Stimulated activated naive CD8-positive, alpha-beta T cell treated with anti-CD3 and anti-CD28 coated beads, Interleukin-15, amount 100 ng/mL, for 72 hours (primary cell): ENCODE measurements at regions not wholly inside any gene's neighbourhood (a gene's known extent, or its start where the extent isn't known, plus 50 kb on each side); places are given as distances from the start of the nearest gene placed in this dataset.

Experiments
- ATAC-seq: fragments of 150-1000 bp; cut with Tn5 transposase; 2 replicates; pipeline ENCODE4 v1.10.0; 2021; ENCODE audit warnings: mild to moderate bottlenecking, moderate library complexity
- DNase-seq, 2 donors: peaks; one replicate each; pipeline ENCODE4 v3.0.0; 2021 to 2022
- H3K27ac Mint-ChIP-seq, 2 donors: one replicate each; pipeline ENCODE4 v1.8.0; 2022; ENCODE audit warnings: mild to moderate bottlenecking in 2 of 2, mixed read lengths in 2 of 2, moderate library complexity in 2 of 2
- H3K27me3 Mint-ChIP-seq: one replicate; pipeline ENCODE4 v1.8.0; 2022; ENCODE audit warnings: mixed read lengths
- H3K4me1 Mint-ChIP-seq: one replicate; pipeline ENCODE4 v1.8.0; 2022; ENCODE audit warnings: mild to moderate bottlenecking, mixed read lengths
- H3K4me3 Mint-ChIP-seq, 2 donors: one replicate each; pipeline ENCODE4 v1.8.0; 2022; ENCODE audit warnings: mild to moderate bottlenecking in 2 of 2, mixed read lengths in 2 of 2, moderate library complexity in 1 of 2
- H3K9me3 Mint-ChIP-seq, 2 donors: one replicate each; pipeline ENCODE4 v1.8.0; 2022; ENCODE audit warnings: mixed read lengths in 2 of 2

DNA sequence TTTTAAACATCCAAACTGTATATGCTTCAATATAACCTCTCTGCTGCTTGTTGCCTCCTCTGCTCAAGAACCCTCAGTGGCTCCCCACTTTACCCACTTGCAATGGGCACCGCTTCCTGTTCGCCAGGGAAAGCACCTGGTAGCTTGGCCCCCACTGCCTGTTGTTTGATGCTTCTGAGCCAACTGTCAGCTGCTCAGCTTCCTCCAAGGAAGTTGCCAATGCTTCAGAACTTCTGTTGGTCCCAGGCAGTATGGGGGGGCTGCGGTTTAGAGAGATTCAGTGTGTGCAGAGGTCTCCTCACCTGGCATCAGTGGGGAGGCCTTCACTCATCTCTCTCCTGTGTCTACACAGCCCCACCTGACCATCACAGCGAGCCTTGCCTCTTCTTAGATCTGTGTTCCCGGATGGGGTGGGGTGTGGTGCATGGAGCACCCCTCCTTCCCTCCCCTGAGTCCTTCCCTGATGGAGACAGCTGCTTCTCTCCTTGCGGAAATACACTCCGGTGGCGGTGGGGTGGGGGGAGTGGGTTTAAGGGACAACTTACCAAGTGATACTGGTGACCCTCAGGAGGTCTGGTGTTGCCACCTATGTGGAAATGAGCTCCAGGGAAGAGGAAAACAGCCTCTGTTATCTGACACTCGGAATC lies 308.1 kb downstream of the CDH26 start:
- DNase-seq (peak in 1 of 2 donors; percentile 15), ATAC-seq (peak; percentile 48)
- Mint-ChIP-seq H3K4me1 (peaks cover 24% of the 10 kb centered on the region), H3K27ac (peak overlapping the region in 1 of 2 donors; percentile 85), H3K4me3 (no peak overlapping the region), H3K9me3 (no peaks in the 10 kb centered on the region), H3K27me3 (no peaks in the 10 kb centered on the region)

DNA sequence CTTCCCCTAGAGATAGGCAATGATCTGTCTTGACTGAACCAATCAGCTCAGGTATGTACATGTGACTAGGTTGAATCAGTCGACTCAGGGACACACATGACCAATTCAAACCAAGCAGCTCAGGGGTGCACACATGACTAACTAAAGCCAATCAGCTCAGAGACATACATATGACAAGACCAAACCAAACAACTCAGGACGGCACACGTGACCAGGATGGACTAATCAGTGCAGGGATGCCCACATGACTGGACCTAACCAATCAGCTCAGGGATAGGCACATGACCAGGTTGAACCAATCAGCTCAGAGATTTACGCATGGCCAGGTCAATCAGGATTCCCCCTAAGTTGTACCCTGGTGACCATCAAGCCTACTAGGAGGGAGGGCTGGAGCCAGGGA lies 310.3 kb downstream of the CDH26 start:
- no peak overlapping the region for H3K27ac Mint-ChIP-seq
- no peaks in the 10 kb centered on the region for H3K27me3 Mint-ChIP-seq
- H3K9me3 Mint-ChIP-seq: no peaks in the 10 kb centered on the region
- no peak overlapping the region for H3K4me3 Mint-ChIP-seq
- H3K4me1 Mint-ChIP-seq: peaks cover 25% of the 10 kb centered on the region
- DNase-seq: no peak
- ATAC-seq: peak; percentile 48

DNA sequence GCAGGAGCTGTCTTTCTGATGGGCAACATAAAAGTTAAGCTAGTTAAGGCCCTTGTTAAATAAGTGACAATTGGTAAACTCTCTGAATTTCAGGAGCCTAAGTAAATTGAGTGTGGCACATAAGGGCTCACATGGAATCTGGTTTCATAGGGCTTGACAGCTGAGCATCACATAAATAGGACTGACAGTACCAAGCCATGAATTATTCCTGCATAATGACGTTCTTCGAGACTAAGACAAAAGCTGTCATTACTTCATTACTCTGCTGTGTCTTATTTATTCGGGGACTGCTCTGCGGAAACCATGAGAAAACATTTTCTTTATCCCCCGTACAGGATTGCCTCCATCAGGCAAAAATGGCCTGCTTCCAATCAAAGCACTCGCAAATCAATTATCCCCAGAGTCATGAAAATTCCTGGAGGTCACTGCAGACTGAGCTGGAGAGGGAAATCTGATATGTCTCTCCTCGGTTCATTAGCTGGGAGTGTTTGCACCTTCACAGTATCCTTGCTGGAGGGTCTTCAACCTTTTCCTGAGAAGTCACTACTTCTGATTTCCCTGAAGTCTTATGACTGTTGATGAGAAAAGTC lies 311.4 kb downstream of the CDH26 start:
- no peak overlapping the region for H3K27ac Mint-ChIP-seq
- DNase-seq (no peak), ATAC-seq (no peak)
- no peak overlapping the region for H3K4me3 Mint-ChIP-seq
- no peaks in the 10 kb centered on the region for H3K9me3 Mint-ChIP-seq
- H3K4me1 Mint-ChIP-seq: peaks cover 30% of the 10 kb centered on the region
- no peaks in the 10 kb centered on the region for H3K27me3 Mint-ChIP-seq

DNA sequence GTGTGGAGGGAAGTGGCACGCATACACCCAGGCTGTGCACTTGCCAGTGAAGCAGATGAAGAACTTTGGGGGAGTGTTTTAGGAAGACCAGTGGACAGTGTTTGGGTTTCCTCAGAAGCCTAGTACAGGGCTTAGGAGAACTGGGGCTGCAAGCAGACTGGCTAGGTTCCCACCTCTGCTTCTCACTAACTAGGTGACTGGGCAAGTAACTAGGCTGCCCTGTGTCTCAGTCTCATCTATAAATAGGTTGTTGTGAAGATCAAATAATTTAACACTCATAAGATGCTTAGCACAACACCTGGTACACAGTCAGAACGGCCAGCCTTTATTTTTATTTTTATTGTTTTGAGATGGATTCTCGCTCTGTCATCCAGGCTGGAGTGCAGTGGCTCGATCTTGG lies 312.1 kb downstream of the CDH26 start:
- Mint-ChIP-seq H3K4me3 (no peak overlapping the region), H3K27ac (no peak overlapping the region), H3K27me3 (no peaks in the 10 kb centered on the region), H3K4me1 (peaks cover 24% of the 10 kb centered on the region), H3K9me3 (no peaks in the 10 kb centered on the region)
- ATAC-seq (no peak), DNase-seq (no peak)

DNA sequence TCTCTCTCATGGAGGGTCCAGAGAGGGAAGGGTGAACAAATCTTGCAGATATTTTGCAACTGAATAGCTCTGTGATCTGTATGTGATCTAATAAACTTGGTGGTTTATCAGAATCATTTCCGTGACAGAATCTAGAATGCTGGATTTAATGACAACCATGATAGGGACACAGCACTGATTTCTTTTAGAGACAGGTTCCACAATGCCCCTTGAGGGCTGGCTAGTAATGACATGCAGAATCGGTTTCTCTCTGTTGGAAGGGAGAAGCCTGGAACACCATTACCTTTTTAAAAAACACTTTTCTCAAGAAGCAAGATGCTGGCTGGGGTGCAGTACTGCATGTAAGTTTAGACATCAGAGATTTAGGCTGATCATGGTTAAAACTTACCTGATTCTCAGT lies 313.4 kb downstream of the CDH26 start:
- H3K27me3 Mint-ChIP-seq: no peaks in the 10 kb centered on the region
- peaks cover 11% of the 10 kb centered on the region for H3K4me1 Mint-ChIP-seq
- H3K27ac Mint-ChIP-seq: no peak overlapping the region
- ATAC-seq (no peak), DNase-seq (no peak)
- H3K4me3 Mint-ChIP-seq: no peak overlapping the region
- H3K9me3 Mint-ChIP-seq: no peaks in the 10 kb centered on the region

DNA sequence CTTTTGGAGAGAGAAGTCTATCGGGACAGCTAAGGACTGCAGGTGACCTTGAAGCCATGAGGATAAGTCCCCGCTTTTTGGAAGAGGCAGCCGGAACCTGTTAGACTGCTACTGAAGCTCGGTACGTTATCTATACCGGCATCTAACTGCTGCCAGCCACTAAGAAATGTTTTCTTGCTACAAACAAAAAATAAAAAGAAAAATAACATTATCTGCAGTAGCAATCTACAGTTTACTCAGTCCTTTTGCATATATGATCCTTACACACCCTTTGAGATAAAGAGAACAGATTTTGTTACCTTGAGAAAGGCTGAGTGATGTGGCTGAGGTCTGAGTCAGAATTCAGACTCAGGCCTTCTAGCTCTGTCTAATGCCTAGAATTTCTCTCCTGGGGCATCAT lies 314.6 kb downstream of the CDH26 start:
- no peak for DNase-seq
- Mint-ChIP-seq H3K4me3 (no peak overlapping the region), H3K27me3 (no peaks in the 10 kb centered on the region), H3K9me3 (no peaks in the 10 kb centered on the region), H3K4me1 (peaks cover 5% of the 10 kb centered on the region), H3K27ac (no peak overlapping the region)
- no peak for ATAC-seq

DNA sequence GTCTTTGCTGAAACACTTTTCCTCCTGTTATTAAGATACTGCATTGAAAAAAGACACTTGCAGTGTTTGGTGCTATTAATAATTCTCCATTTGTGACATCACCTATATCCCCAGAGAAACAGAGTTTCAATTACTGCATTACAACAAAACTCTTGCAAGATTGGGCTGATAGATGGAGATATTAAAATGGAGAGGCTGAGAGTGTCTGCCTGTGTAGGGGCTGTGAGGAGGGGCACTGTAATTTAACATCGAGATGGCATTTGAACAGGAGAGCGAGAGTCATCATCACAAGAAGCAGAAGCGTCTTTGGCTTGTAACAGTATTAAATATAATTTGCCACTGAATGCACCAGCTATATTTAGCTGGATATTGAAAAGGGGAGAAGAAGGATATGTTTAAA lies 316.5 kb downstream of the CDH26 start:
- Mint-ChIP-seq H3K27me3 (no peaks in the 10 kb centered on the region), H3K4me1 (peaks cover 5% of the 10 kb centered on the region), H3K27ac (no peak overlapping the region), H3K9me3 (no peaks in the 10 kb centered on the region), H3K4me3 (no peak overlapping the region)
- DNase-seq (no peak), ATAC-seq (no peak)

DNA sequence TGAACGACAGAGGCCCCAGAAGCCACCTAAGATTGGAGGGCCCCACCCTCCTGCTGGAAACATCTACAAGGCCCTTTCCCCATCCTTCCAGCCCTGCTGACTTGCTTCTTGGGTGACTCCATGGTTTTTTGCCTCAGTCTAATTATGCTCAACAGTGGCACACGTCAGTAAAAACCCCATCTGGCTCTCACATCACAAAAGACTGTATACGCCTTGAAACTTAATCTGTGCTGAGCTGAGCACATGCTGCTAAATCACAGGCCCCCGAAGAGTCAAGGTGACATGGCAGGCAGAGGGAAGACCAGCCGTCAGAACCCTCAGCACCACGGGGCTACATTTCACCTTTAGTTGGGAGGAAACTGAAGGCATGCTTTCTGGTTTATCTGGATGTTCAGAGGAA lies 323.1 kb downstream of the CDH26 start:
- DNase-seq: no peak
- no peak for ATAC-seq
- Mint-ChIP-seq H3K4me1 (no peaks in the 10 kb centered on the region), H3K27ac (no peak overlapping the region), H3K9me3 (peaks cover 6 to 8% of the 10 kb centered on the region in 2 donors), H3K4me3 (no peak overlapping the region), H3K27me3 (no peaks in the 10 kb centered on the region)

DNA sequence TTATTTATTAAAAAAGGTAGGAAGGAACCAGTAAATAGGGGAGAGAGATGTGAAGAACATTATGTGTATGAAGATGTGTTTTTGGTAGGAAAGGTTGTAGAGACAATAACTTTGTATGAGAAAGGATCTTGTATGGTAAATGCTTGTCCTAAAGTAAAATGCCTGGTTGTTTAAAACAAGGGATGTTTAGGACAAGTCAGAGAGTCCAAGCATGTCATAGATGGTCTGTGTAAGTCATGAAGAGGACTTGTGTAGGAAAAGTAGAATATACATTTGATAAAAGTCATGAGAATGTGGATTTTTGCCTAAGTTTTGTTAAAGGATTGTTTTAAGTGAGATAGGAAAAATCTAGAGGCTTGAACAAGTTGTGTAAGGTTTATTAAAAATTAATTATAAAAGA lies 325.1 kb downstream of the CDH26 start:
- ATAC-seq (no peak), DNase-seq (no peak)
- H3K9me3 Mint-ChIP-seq: peaks cover 6 to 15% of the 10 kb centered on the region in 2 donors
- H3K4me3 Mint-ChIP-seq: no peak overlapping the region
- no peak overlapping the region for H3K27ac Mint-ChIP-seq
- H3K27me3 Mint-ChIP-seq: no peaks in the 10 kb centered on the region
- H3K4me1 Mint-ChIP-seq: no peaks in the 10 kb centered on the region

DNA sequence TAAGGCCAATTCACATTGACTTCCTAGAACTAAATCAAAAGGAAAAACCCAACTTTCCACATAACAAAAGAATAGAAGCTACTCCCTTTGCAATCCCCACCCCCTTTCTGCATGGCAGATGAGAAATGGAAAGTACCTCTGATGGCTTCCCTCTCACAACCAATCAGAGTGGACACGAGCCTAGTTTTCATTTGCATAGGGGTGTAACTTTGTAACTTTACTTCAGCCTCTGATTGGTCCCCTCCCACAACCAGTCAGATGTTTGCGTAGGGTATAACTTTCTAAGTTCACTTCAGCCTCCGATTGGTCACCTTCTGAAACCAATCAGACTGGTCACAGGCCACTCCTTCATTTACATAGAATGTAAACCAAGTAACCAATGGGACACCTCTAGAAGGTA lies 328.5 kb downstream of the CDH26 start:
- peaks cover 17 to 29% of the 10 kb centered on the region in 2 donors for H3K9me3 Mint-ChIP-seq
- H3K27ac Mint-ChIP-seq: no peak overlapping the region
- ATAC-seq (no peak), DNase-seq (no peak)
- no peaks in the 10 kb centered on the region for H3K27me3 Mint-ChIP-seq
- H3K4me1 Mint-ChIP-seq: no peaks in the 10 kb centered on the region
- no peak overlapping the region for H3K4me3 Mint-ChIP-seq

DNA sequence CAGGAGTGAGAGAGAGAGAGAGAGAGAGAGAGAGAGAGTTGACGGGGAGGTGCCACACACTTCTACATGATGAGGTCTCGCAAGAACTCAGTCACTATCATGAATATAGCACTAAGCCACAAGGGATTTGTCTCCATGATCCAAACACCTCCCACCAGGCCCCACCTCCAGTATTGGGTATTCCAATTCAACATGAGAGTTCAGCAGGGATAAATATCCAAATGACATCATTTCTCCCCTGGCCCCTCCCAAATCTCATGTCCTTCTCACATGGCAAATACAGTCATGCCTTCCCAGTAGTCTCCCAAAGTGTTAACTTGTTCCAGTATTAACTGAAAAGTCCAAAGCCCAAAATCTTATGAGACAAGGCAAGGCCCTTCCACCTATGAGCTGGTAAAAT lies 330.7 kb downstream of the CDH26 start:
- no peak overlapping the region for H3K4me3 Mint-ChIP-seq
- no peaks in the 10 kb centered on the region for H3K27me3 Mint-ChIP-seq
- peak overlapping the region in 1 of 2 donors; percentile 45 for H3K27ac Mint-ChIP-seq
- H3K9me3 Mint-ChIP-seq: peaks cover 16 to 28% of the 10 kb centered on the region in 2 donors
- no peaks in the 10 kb centered on the region for H3K4me1 Mint-ChIP-seq
- ATAC-seq (no peak), DNase-seq (no peak)

DNA sequence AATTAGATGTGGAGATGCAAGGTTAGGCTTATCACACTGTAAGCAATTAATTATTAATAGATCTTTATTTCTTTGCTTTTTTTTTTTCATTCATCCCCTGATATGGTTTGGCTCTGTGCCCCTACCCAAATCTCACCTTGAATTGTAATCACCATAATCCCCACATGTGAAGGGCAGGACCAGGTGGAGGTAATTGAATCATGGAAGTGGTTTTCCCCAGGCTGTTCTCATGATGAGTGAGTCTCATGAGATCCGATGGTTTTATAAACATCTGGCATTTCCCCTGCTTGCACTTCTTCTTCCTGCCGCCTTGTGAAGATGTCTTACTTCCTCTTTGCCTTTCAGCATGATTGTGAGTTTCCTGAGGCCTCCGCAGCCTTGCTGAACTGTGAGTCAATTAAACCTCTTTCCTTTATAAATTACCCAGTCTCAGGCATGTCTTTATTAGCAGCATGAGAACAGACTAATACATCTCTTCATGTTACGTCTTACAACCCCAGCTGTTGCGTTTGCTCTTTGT lies 333.8 kb downstream of the CDH26 start:
- H3K4me1 Mint-ChIP-seq: peaks cover 9% of the 10 kb centered on the region
- DNase-seq (no peak), ATAC-seq (no peak)
- H3K27ac Mint-ChIP-seq: no peak overlapping the region
- peaks cover 16 to 25% of the 10 kb centered on the region in 2 donors for H3K9me3 Mint-ChIP-seq
- H3K27me3 Mint-ChIP-seq: no peaks in the 10 kb centered on the region
- H3K4me3 Mint-ChIP-seq: no peak overlapping the region

DNA sequence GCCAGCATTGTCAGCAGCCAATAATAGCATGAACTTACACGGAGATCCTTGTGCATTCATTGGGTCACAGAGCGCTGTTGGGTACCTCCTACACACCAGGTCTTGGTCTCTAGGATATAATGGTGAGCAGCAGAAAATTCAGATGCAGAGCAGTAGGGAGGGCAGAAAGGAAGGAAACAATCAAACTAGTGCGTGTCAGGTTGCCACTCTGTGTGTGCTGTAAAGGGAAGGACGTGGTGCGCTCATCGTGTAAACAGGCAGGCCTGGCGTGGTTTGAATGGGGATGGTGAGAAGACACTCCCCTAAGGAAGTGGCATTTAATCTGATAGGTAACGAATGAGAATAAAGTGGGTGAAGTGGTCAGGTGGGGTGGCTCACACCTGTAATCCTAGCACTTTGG lies 336.4 kb downstream of the CDH26 start:
- H3K4me3 Mint-ChIP-seq: no peak overlapping the region
- no peak for ATAC-seq
- H3K4me1 Mint-ChIP-seq: peaks cover 9% of the 10 kb centered on the region
- H3K27ac Mint-ChIP-seq: no peak overlapping the region
- DNase-seq: no peak
- H3K27me3 Mint-ChIP-seq: no peaks in the 10 kb centered on the region
- peaks cover 16 to 21% of the 10 kb centered on the region in 2 donors for H3K9me3 Mint-ChIP-seq

DNA sequence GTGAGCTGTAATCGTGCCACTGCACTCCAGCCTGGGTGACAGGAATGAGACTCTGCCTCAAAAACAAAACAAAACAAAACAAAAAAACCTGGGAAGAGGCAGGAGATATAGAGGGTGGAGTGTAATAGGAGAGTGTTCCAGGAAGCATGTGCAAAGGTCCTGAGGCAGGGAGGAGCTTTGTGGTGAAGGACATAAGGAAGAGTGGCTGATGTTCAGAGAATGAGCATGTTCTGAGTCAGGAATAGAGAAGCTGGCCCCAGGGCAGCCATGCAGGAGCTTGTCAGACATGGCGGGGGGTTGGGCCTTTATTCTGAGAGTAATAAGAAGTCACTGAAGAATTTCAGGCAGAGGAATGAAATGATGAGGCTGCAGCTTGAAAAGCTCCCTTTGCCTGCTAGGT lies 337.0 kb downstream of the CDH26 start:
- H3K27me3 Mint-ChIP-seq: no peaks in the 10 kb centered on the region
- H3K9me3 Mint-ChIP-seq: peaks cover 16 to 21% of the 10 kb centered on the region in 2 donors
- peaks cover 9% of the 10 kb centered on the region for H3K4me1 Mint-ChIP-seq

DNA sequence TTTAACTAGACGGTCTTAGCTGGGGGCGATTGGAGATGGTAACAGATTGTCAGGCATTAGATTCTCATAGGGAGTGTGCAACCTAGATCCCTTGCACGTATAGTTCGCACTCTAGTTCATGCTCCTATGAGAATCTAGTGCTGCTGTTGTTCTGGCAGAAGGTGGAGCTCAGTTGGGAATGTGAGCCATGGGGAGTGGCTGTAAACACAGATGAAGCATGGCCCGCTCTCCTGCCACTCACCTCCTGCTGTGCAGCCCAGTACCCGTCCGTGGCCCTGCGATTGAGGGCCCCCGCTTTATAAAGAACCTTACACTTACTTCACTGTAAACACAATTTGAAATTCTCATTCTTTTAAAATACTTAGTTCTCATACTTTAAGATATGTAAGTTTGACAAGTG lies 339.4 kb downstream of the CDH26 start:
- Mint-ChIP-seq H3K4me3 (no peak overlapping the region), H3K27me3 (no peaks in the 10 kb centered on the region), H3K4me1 (peaks cover 9% of the 10 kb centered on the region), H3K9me3 (no peaks in the 10 kb centered on the region), H3K27ac (no peak overlapping the region)
- DNase-seq (no peak), ATAC-seq (no peak)

More for the DNA sequence above, 337.0 kb downstream of the CDH26 start:
- ATAC-seq (no peak), DNase-seq (no peak)
- H3K4me3 Mint-ChIP-seq: no peak overlapping the region
- peak overlapping the region in 1 of 2 donors; percentile 76 for H3K27ac Mint-ChIP-seq

DNA sequence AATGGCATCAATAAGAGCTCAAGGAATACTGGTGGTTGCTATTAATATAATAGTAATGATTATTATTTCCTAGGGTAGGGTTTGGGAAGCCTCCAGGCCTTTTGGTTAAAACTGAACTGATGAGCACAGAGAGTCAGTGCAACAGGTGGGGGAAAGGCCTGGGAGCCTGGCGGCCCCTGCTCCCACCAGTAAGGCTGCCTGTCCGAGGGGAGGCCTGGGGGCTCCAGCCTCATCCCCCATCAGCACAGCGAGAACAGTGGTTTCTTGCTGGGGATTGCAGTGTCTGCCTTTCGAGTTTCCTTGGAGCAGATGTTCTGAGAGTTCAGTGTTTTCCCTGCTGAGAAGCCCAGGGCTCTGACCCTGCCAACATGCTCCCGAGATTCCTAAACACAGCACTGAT lies 340.4 kb downstream of the CDH26 start:
- H3K4me3 Mint-ChIP-seq: no peak overlapping the region
- ATAC-seq (no peak), DNase-seq (no peak)
- no peaks in the 10 kb centered on the region for H3K27me3 Mint-ChIP-seq
- no peak overlapping the region for H3K27ac Mint-ChIP-seq
- H3K4me1 Mint-ChIP-seq: peaks cover 9% of the 10 kb centered on the region
- H3K9me3 Mint-ChIP-seq: no peaks in the 10 kb centered on the region

DNA sequence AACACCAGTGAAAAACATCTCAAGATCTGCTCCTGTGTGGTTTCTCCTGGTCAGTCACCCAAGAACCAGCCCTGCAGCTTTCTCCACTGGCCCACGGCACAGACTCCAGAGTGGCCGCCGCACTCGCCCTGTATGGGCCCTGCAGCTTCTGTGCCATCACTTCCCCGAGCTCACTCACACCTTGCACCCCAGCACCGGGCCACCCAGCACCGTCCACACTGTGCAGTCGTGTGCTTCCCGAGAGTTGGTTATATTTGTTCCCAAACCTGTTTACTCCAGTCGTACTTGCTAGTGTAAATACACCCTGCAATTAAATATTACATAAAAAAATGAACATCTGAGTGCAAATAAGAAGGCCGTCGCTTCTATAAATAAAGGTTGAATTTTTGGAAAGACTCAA lies 341.7 kb downstream of the CDH26 start:
- no peak for ATAC-seq
- H3K4me1 Mint-ChIP-seq: peaks cover 2% of the 10 kb centered on the region

More for the DNA sequence above, 341.7 kb downstream of the CDH26 start:
- Mint-ChIP-seq H3K9me3 (no peaks in the 10 kb centered on the region), H3K27me3 (no peaks in the 10 kb centered on the region), H3K27ac (no peak overlapping the region), H3K4me3 (no peak overlapping the region)
- DNase-seq: no peak
